ENCODE measurements at regions not wholly inside any gene's neighbourhood (a gene's known extent, or its start where the extent isn't known, plus 50 kb on each side); places are given as distances from the start of the nearest gene placed in this dataset.

GRCh38 chr13:103190841-103191240 is 124.6 kb upstream of the SLC10A2 start:
- intact Hi-C loops (cut with DNase I) = no loop called here
- no peak for DNase-seq (ENCODE audit: low spot score)

DNA sequence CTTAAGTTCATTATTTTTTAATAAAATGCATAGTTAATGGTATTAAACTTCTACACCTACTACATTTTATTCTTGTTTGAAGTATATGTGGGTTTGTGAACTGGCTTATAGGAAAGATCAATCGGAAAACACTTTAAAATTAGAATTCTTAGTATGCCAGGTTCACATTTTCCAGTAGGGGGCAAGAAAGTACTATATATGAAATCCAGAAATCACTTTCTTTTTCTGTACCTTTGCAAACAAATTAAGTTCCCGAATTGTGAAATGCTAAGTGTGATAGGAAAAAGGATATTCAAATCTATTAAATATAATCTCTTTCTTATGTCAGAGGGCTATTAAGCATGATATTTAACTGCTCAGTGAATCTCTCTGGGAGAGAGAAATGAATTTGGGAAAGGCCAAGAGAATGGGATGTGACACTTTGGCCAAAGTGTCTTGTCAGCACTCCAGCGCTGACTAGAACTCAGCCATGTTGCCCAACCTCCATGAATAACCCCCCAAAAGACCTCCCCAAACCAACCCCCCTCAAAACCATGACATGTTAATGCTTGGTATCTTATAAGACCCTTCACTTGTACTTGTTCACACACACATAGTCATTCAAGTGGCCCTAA is 122.6 kb upstream of the SLC10A2 start:
- intact Hi-C loops (cut with DNase I) = no loop called here
- no peak for DNase-seq (ENCODE audit: low spot score)

GRCh38 chr13:103187721-103188156 is 121.5 kb upstream of the SLC10A2 start:
- no peak for DNase-seq (ENCODE audit: low spot score)
- intact Hi-C loops (cut with DNase I) = no loop called here

DNA sequence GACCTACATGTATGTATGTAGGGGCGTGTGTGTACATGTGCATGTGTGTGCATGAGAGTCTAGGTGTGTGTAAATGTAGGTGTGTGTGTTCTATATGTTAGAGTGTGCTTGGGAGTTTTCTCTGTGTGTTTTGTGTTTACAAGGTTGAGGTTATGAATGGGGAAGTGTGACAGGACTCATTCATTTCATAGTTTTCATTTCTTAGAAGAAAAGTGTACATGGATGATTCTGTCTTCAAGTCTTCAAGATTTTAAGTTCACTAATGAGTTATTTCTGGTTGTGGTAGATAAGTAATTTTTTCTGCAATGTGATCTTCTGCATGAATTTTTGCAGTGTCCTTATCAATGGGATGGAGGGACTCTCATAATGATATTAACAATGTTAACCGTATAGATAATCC is 118.2 kb upstream of the SLC10A2 start:
- intact Hi-C loops (cut with DNase I) = no loop called here

GRCh38 chr13:103178986-103179943 is 113.0 kb upstream of the SLC10A2 start:
- DNase-seq (ENCODE audit: low spot score) = no peak
- intact Hi-C loops (cut with DNase I) = no loop called here

More for the DNA sequence above, 118.2 kb upstream of the SLC10A2 start:
- DNase-seq (ENCODE audit: low spot score) = no peak

GRCh38 chr13:103174966-103175365 is 108.7 kb upstream of the SLC10A2 start:
- intact Hi-C loops (cut with DNase I) = no loop called here
- DNase-seq (ENCODE audit: low spot score) = no peak

DNA sequence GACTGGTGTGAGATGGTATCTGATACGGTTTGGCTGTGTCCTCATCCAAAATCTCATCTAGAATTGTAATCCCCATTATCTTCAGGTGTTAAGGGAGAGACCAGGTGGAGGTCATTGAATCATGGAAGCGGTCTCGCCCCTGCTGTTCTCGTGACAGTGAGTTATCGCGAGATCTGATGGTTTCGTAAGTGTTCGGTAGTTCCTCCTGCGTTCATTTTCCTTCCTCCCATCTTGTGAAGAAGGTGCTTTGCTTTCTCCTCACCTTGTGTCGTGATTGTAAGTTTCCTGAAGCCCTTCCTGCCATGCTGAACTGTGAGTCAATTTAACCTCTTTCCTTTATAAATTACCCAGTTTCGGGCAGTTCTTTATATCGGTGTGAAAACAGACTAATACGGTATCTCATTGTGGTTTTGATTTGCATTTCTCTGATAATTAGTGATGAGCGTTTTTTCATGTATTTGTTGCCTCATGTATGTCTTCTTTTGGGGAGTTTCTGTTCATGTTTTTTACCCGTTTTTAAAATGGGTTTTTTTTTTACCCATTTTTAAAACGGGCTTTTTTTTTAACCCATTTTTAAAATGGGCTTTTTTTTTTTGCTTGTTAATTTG is 102.8 kb upstream of the SLC10A2 start:
- intact Hi-C loops (cut with DNase I) = no loop called here
- DNase-seq (ENCODE audit: low spot score) = no peak

- intact Hi-C loops (cut with DNase I) = no loop called here
- DNase-seq (ENCODE audit: low spot score) = no peak
These were observed 98.0 kb upstream of the SLC10A2 start for GRCh38 chr13:103164251-103164650.

GRCh38 chr13:103161476-103161875 is 95.3 kb upstream of the SLC10A2 start:
- intact Hi-C loops (cut with DNase I) = no loop called here
- DNase-seq (ENCODE audit: low spot score) = no peak

GRCh38 chr13:103157434-103158145 is 91.4 kb upstream of the SLC10A2 start:
- no peak for DNase-seq (ENCODE audit: low spot score)
- intact Hi-C loops (cut with DNase I) = no loop called here

GRCh38 chr13:103157016-103157415 is 90.8 kb upstream of the SLC10A2 start:
- intact Hi-C loops (cut with DNase I) = no loop called here

DNA sequence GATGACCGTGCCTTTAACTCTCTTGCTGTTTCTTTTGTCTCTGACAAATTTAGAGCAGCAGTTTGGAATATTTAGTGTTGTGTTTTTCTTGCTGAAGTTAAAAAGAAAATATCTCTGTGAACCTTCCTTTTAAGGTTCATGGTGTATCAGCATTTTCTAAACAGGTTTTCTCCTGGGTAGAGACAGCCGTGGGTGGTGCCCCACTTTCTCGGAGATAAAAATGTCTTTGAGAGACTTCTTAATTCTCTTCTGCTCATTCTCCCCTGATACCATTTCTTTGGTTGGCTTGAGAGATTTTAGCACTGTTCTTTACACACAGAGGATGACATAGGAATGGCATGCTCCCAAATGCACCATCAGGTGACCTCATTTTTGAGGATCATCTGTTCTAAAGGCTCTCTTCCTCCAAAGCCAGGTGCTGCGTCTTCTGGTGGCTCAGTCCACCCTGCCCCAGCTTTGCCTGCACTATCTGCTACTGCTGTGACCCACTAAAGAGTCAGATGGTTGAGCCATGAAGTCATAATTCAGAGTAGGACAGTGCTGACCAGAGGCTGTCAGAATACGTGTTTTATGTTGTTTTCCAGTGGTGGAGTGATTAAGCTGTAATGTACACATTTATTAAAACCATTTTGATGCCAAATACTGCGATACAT is 90.3 kb upstream of the SLC10A2 start:
- intact Hi-C loops (cut with DNase I) = no loop called here
- no peak for DNase-seq (ENCODE audit: low spot score)

More at GRCh38 chr13:103157016-103157415, 90.8 kb upstream of the SLC10A2 start:
- no peak for DNase-seq (ENCODE audit: low spot score)

- intact Hi-C loops (cut with DNase I) = no loop called here
These were observed 87.2 kb upstream of the SLC10A2 start for GRCh38 chr13:103153466-103153865.

GRCh38 chr13:103147961-103148360 is 81.7 kb upstream of the SLC10A2 start:
- no peak for DNase-seq (ENCODE audit: low spot score)
- intact Hi-C loops (cut with DNase I) = no loop called here

More at GRCh38 chr13:103153466-103153865, 87.2 kb upstream of the SLC10A2 start:
- DNase-seq (ENCODE audit: low spot score) = no peak

DNA sequence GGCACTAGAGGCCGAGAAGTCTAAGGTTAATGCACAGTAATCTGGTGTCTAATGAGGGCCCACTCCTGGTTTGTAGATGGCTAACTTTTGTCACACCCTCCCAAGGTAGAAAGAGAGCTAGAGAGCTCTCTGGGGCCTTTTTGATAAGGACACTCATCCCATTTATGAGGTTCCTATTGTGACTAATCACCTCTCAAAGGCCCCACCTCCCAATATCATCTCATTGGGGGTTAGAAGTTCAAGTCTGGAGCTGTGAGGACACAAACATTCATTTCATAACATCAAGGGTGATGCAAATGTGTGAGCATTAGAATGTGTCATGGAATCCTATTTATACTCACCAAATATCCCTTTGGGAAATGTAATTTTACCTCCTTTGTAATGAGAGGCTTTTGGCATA is 79.2 kb upstream of the SLC10A2 start:
- DNase-seq (ENCODE audit: low spot score) = no peak
- intact Hi-C loops (cut with DNase I) = no loop called here

GRCh38 chr13:103143432-103143831 is 77.2 kb upstream of the SLC10A2 start:
- DNase-seq (ENCODE audit: low spot score) = no peak
- intact Hi-C loops (cut with DNase I) = no loop called here

DNA sequence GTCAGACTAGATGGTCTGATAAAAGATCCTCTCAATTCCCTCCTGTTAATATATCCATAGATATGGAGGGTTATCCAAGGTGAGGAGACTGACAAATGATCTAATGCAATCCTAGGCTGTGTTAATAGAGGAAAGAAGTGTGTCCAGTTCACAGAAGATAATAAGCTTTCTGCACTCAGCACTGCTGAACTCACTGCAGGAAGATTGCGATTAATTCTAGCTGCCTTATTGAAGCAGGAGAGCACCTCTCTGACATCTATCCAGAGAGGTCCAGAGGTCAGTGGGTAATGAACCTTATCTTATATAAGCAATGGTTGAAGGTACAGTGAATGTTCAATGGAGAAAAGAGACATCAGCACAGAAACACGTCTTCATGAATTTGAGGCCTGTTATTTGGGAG is 75.9 kb upstream of the SLC10A2 start:
- DNase-seq (ENCODE audit: low spot score) = no peak
- intact Hi-C loops (cut with DNase I) = no loop called here

GRCh38 chr13:103140001-103140671 is 73.9 kb upstream of the SLC10A2 start:
- intact Hi-C loops (cut with DNase I) = no loop called here
- no peak for DNase-seq (ENCODE audit: low spot score)

- intact Hi-C loops (cut with DNase I) = no loop called here
- DNase-seq (ENCODE audit: low spot score) = no peak
These were observed 68.1 kb upstream of the SLC10A2 start for GRCh38 chr13:103134271-103134670.

All from posterior vena cava (tissue), 2 donors.